AML-193 (cell line): ENCODE measurements at regions not wholly inside any gene's neighbourhood (a gene's known extent, or its start where the extent isn't known, plus 50 kb on each side); places are given as distances from the start of the nearest gene placed in this dataset.
"Not testable (repeated sequence)": the region's sequence is repeated elsewhere in the genome, so short reads cannot be mapped to it uniquely, and the experiment has no call there.

Experiments used
- DNase-seq, 2 experiments: peaks; one replicate each; lab custom pipeline; 2025; lab: John Stamatoyannopoulos, UW

- no peak for DNase-seq
Observed at GRCh38 chr11:13169709-13170108, 107.9 kb upstream of the BMAL1 start.

GRCh38 chr11:13174090-13174489, 103.5 kb upstream of the BMAL1 start:
- no peak for DNase-seq

GRCh38 chr11:13183094-13183825, 94.3 kb upstream of the BMAL1 start:
- DNase-seq, result peak; percentile 23 to 35

GRCh38 chr11:13183826-13184196, 93.8 kb upstream of the BMAL1 start:
- no peak for DNase-seq

GRCh38 chr11:13184295-13184794, 93.2 kb upstream of the BMAL1 start:
- DNase-seq, result no peak

GRCh38 chr11:13188179-13188578, 89.4 kb upstream of the BMAL1 start:
- DNase-seq, result no peak

GRCh38 chr11:13189561-13190426, 87.8 kb upstream of the BMAL1 start:
- DNase-seq, result no peak

GRCh38 chr11:13193613-13194012, 84.0 kb upstream of the BMAL1 start:
- DNase-seq, result no peak

- DNase-seq, result not testable (repeated sequence)
Observed at GRCh38 chr11:13197374-13197773, 80.2 kb upstream of the BMAL1 start.

GRCh38 chr11:13205486-13205885, 72.1 kb upstream of the BMAL1 start:
- DNase-seq, result no peak

GRCh38 chr11:13206086-13206640, 71.4 kb upstream of the BMAL1 start:
- no peak for DNase-seq

GRCh38 chr11:13207270-13207664, 70.3 kb upstream of the BMAL1 start:
- DNase-seq, result no peak

GRCh38 chr11:13207665-13208594, 69.7 kb upstream of the BMAL1 start:
- DNase-seq, result peak; percentile 50 to 53

GRCh38 chr11:13208921-13209320, 68.7 kb upstream of the BMAL1 start:
- DNase-seq, result no peak

- DNase-seq, result no peak
Observed at GRCh38 chr11:13209379-13209778, 68.2 kb upstream of the BMAL1 start.

GRCh38 chr11:13210424-13210823, 67.2 kb upstream of the BMAL1 start:
- DNase-seq, result peak in 1 of 2 experiments; percentile 3

- DNase-seq, result no peak
Observed at GRCh38 chr11:13214276-13214675, 63.3 kb upstream of the BMAL1 start.

GRCh38 chr11:13215149-13215548, 62.4 kb upstream of the BMAL1 start:
- no peak for DNase-seq

- DNase-seq, result no peak
Observed at GRCh38 chr11:13216019-13216710, 61.4 kb upstream of the BMAL1 start.

- DNase-seq, result no peak
Observed at GRCh38 chr11:13216711-13217075, 60.9 kb upstream of the BMAL1 start.

GRCh38 chr11:13218685-13219084, 58.9 kb upstream of the BMAL1 start:
- DNase-seq, result not testable (repeated sequence)
